Stimulated activated CD8-positive, alpha-beta memory T cell treated with anti-CD3 and anti-CD28 coated beads, Interleukin-15, amount 100 ng/mL, for 24 hours (primary cell): ENCODE measurements at regions not wholly inside any gene's neighbourhood (a gene's known extent, or its start where the extent isn't known, plus 50 kb on each side); places are given as distances from the start of the nearest gene placed in this dataset.
"Not testable (repeated sequence)": the region's sequence is repeated elsewhere in the genome, so short reads cannot be mapped to it uniquely, and the experiment has no call there.

ENCODE experiments used
- DNase-seq: peaks from one replicate; pipeline ENCODE4 v3.0.0-alpha.2; 2020; ENCODE audit warnings: low read depth

- DNase-seq = no peak
Measured at GRCh38 chr9:18294229-18294628, 179.7 kb upstream of the ADAMTSL1 start.

- no peak for DNase-seq
Measured at GRCh38 chr9:18296702-18297055, 177.3 kb upstream of the ADAMTSL1 start.

GRCh38 chr9:18297056-18297841 is 176.7 kb upstream of the ADAMTSL1 start:
- no peak for DNase-seq

GRCh38 chr9:18299449-18299848 is 174.5 kb upstream of the ADAMTSL1 start:
- DNase-seq = no peak

GRCh38 chr9:18305167-18305806 is 168.7 kb upstream of the ADAMTSL1 start:
- not testable (repeated sequence) for DNase-seq

- no peak for DNase-seq
Measured at GRCh38 chr9:18314316-18314715, 159.6 kb upstream of the ADAMTSL1 start.

- DNase-seq = no peak
Measured at GRCh38 chr9:18317896-18318295, 156.1 kb upstream of the ADAMTSL1 start.

- DNase-seq = no peak
Measured at GRCh38 chr9:18319918-18320445, 154.0 kb upstream of the ADAMTSL1 start.

GRCh38 chr9:18324928-18325745 is 148.8 kb upstream of the ADAMTSL1 start:
- no peak for DNase-seq

- DNase-seq = not testable (repeated sequence)
Measured at GRCh38 chr9:18325746-18326011, 148.3 kb upstream of the ADAMTSL1 start.

GRCh38 chr9:18327121-18327520 is 146.8 kb upstream of the ADAMTSL1 start:
- DNase-seq = no peak

GRCh38 chr9:18330401-18331309 is 143.3 kb upstream of the ADAMTSL1 start:
- DNase-seq = no peak

- no peak for DNase-seq
Measured at GRCh38 chr9:18331310-18331684, 142.7 kb upstream of the ADAMTSL1 start.

- DNase-seq = no peak
Measured at GRCh38 chr9:18331808-18332209, 142.1 kb upstream of the ADAMTSL1 start.

- no peak for DNase-seq
Measured at GRCh38 chr9:18333157-18333556, 140.8 kb upstream of the ADAMTSL1 start.

GRCh38 chr9:18335825-18336224 is 138.1 kb upstream of the ADAMTSL1 start:
- DNase-seq = no peak

GRCh38 chr9:18338042-18338441 is 135.9 kb upstream of the ADAMTSL1 start:
- no peak for DNase-seq

- no peak for DNase-seq
Measured at GRCh38 chr9:18343784-18344183, 130.2 kb upstream of the ADAMTSL1 start.

- no peak for DNase-seq
Measured at GRCh38 chr9:18346745-18347144, 127.2 kb upstream of the ADAMTSL1 start.

GRCh38 chr9:18347386-18348082 is 126.4 kb upstream of the ADAMTSL1 start:
- no peak for DNase-seq

- DNase-seq = no peak
Measured at GRCh38 chr9:18348083-18348475, 125.9 kb upstream of the ADAMTSL1 start.
